Amniotic epithelial cell (primary cell): ENCODE measurements at regions not wholly inside any gene's neighbourhood (a gene's known extent, or its start where the extent isn't known, plus 50 kb on each side); places are given as distances from the start of the nearest gene placed in this dataset.
"Not testable (repeated sequence)": the region's sequence is repeated elsewhere in the genome, so short reads cannot be mapped to it uniquely, and the experiment has no call there.

Experiments used
- DNase-seq: peaks from one replicate; pipeline ENCODE4 v3.0.0-alpha.2; 2010; ENCODE audit warnings: low read depth

GRCh38 chr2:4139316-4139715 lies 435.9 kb downstream of the DCDC2C start:
- no peak for DNase-seq

GRCh38 chr2:4139731-4140130 lies 436.4 kb downstream of the DCDC2C start:
- DNase-seq: no peak

GRCh38 chr2:4140281-4140970 lies 437.1 kb downstream of the DCDC2C start:
- no peak for DNase-seq

- DNase-seq: no peak
Observed at GRCh38 chr2:4144731-4145130, 441.4 kb downstream of the DCDC2C start.

- DNase-seq: no peak
Observed at GRCh38 chr2:4151521-4151920, 448.1 kb downstream of the DCDC2C start.

GRCh38 chr2:4152051-4152450 lies 448.7 kb downstream of the DCDC2C start:
- DNase-seq: no peak

- no peak for DNase-seq
Observed at GRCh38 chr2:4168834-4169233, 465.5 kb downstream of the DCDC2C start.

- no peak for DNase-seq
Observed at GRCh38 chr2:4174796-4175195, 471.4 kb downstream of the DCDC2C start.

GRCh38 chr2:4175343-4175742 lies 472.0 kb downstream of the DCDC2C start:
- DNase-seq: no peak

- no peak for DNase-seq
Observed at GRCh38 chr2:4180631-4181030, 477.3 kb downstream of the DCDC2C start.

- no peak for DNase-seq
Observed at GRCh38 chr2:4181062-4181461, 477.7 kb downstream of the DCDC2C start.

GRCh38 chr2:4188561-4188960 lies 485.2 kb downstream of the DCDC2C start:
- no peak for DNase-seq

- DNase-seq: no peak
Observed at GRCh38 chr2:4190548-4190947, 487.2 kb downstream of the DCDC2C start.

GRCh38 chr2:4192119-4192518 lies 488.7 kb downstream of the DCDC2C start:
- no peak for DNase-seq

- no peak for DNase-seq
Observed at GRCh38 chr2:4214444-4215205, 511.2 kb downstream of the DCDC2C start.

- no peak for DNase-seq
Observed at GRCh38 chr2:4217737-4218136, 514.4 kb downstream of the DCDC2C start.

- DNase-seq: no peak
Observed at GRCh38 chr2:4219101-4219500, 515.7 kb downstream of the DCDC2C start.

- DNase-seq: no peak
Observed at GRCh38 chr2:4219571-4219970, 516.2 kb downstream of the DCDC2C start.

- no peak for DNase-seq
Observed at GRCh38 chr2:4221434-4221833, 518.1 kb downstream of the DCDC2C start.

GRCh38 chr2:4221845-4222244 lies 518.5 kb downstream of the DCDC2C start:
- DNase-seq: no peak

- not testable (repeated sequence) for DNase-seq
Observed at GRCh38 chr2:4244422-4244821, 541.0 kb downstream of the DCDC2C start.

GRCh38 chr2:4246364-4247131 lies 543.2 kb downstream of the DCDC2C start:
- DNase-seq: no peak

- no peak for DNase-seq
Observed at GRCh38 chr2:4247791-4248190, 544.4 kb downstream of the DCDC2C start.
